OCI-LY1 (cell line): ENCODE measurements at regions not wholly inside any gene's neighbourhood (a gene's known extent, or its start where the extent isn't known, plus 50 kb on each side); places are given as distances from the start of the nearest gene placed in this dataset.
"Not testable (repeated sequence)": the region's sequence is repeated elsewhere in the genome, so short reads cannot be mapped to it uniquely, and the experiment has no call there.

Experiments used
- H2AFZ ChIP-seq: fragments of 200-600 bp; sonication (generic), shearing (Covaris generic); 2 replicates; pipeline ENCODE4 v1.6.0; 2014; ENCODE audit warnings: antibody characterized with exemption, mild to moderate bottlenecking, low read length
- H3F3A ChIP-seq: fragments of 200-600 bp; sonication (generic), shearing (Covaris generic); 2 replicates; pipeline ENCODE4 v1.6.0; 2014; ENCODE audit warnings: mild to moderate bottlenecking, antibody characterized with exemption, low read length, moderate library complexity; ENCODE audit not compliant: insufficient read depth
- H3K27ac ChIP-seq: fragments of 200-600 bp; sonication (generic); 2 replicates; pipeline ENCODE4 v1.5.1; 2014; ENCODE audit warnings: low read length, mixed run types, mild to moderate bottlenecking, low read depth; ENCODE audit not compliant: poor library complexity, severe bottlenecking
- H3K27me3 ChIP-seq: fragments of 200-600 bp; sonication (generic); 2 replicates; pipeline ENCODE4 v1.6.0; 2014; ENCODE audit warnings: antibody characterized with exemption, mild to moderate bottlenecking, low read length, moderate library complexity; ENCODE audit not compliant: insufficient read depth
- H3K36me3 ChIP-seq: fragments of 200-600 bp; sonication (generic); 2 replicates; pipeline ENCODE4 v1.6.1; 2014; ENCODE audit warnings: mild to moderate bottlenecking, antibody characterized with exemption, low read length, moderate library complexity, mixed read lengths; ENCODE audit not compliant: insufficient read depth
- H3K4me1 ChIP-seq: fragments of 200-600 bp; sonication (generic); 2 replicates; pipeline ENCODE4 v1.5.1; 2014; ENCODE audit warnings: mild to moderate bottlenecking, low read length, moderate library complexity; ENCODE audit not compliant: insufficient read depth, severe bottlenecking
- H3K4me2 ChIP-seq: fragments of 200-600 bp; sonication (generic), shearing (Covaris generic); 2 replicates; pipeline ENCODE4 v1.6.1; 2014; ENCODE audit warnings: low read length
- H3K4me3 ChIP-seq: fragments of 200-600 bp; sonication (generic); 2 replicates; pipeline ENCODE4 v1.5.1; 2014; ENCODE audit warnings: low read length, low read depth, mild to moderate bottlenecking, mixed read lengths; ENCODE audit not compliant: poor library complexity, severe bottlenecking
- H3K79me2 ChIP-seq: fragments of 200-600 bp; shearing (Covaris generic); 2 replicates; pipeline ENCODE4 v1.6.1; 2016; ENCODE audit warnings: mixed run types, low read length, mixed read lengths; ENCODE audit not compliant: insufficient read depth
- H3K9ac ChIP-seq: fragments of 200-600 bp; sonication (generic), shearing (Covaris generic); 2 replicates; pipeline ENCODE4 v1.6.1; 2014; ENCODE audit warnings: mild to moderate bottlenecking, low read length, mixed read lengths
- H3K9me2 ChIP-seq: fragments of 200-600 bp; sonication (generic), shearing (Covaris generic); 2 replicates; pipeline ENCODE4 v1.6.1; 2014; ENCODE audit warnings: low read depth, mild to moderate bottlenecking, low read length, mixed read lengths
- H3K9me3 ChIP-seq: fragments of 200-600 bp; shearing (Covaris generic); 2 replicates; pipeline ENCODE4 v1.6.1; 2014; ENCODE audit warnings: low read length, mixed read lengths
- H4K20me1 ChIP-seq: fragments of 200-600 bp; sonication (generic), shearing (Covaris generic); 2 replicates; pipeline ENCODE4 v1.6.0; 2016; ENCODE audit warnings: mild to moderate bottlenecking, low read length; ENCODE audit not compliant: insufficient read depth
- EZH2 ChIP-seq: fragments of 200-600 bp; sonication (generic), shearing (Covaris generic); IDR thresholded peaks from 2 replicates; pipeline ENCODE4 v1.8.0; 2017; ENCODE audit warnings: borderline replicate concordance, mixed run types, mild to moderate bottlenecking, antibody characterized with exemption, low read length, moderate library complexity, mixed read lengths
- TF ChIP-seq, protein P1 (sequence below): fragments of 200-600 bp; sonication (generic), shearing (Covaris generic); IDR thresholded peaks from 2 replicates; pipeline ENCODE4 v1.5.1; 2017; ENCODE audit warnings: mild to moderate bottlenecking, antibody characterized with exemption, low read length, moderate library complexity, mixed read lengths

DNA sequence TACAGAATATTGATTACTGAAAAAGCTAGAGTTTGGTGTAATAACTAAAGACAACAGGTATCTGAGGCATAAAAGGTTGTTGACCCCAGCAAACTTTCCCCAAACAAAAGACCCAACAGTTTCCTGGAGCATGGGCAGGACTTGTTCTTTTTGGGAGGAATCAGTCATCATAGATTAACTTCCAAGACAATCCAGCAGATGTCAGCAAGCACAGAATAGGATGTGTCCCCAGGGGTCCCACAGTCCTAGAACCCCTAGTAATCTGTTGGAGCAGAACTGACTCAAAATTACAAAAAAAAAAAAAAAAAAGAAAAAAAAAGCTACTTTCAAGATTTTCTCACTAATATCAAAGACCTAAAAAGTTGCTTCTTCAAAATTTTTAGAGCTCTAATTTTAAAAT is 564.7 kb upstream of the SLC39A10 start:
- H3K36me3 ChIP-seq: no peaks in the 10 kb centered on the region
- no peaks in the 10 kb centered on the region for H3F3A ChIP-seq
- H3K9me2 ChIP-seq: no peaks in the 10 kb centered on the region
- H3K27ac ChIP-seq: no peak overlapping the region
- no peaks in the 10 kb centered on the region for H3K27me3 ChIP-seq
- H3K4me1 ChIP-seq: no peaks in the 10 kb centered on the region
- H3K79me2 ChIP-seq: no peaks in the 10 kb centered on the region
- TF ChIP-seq, protein P1, sequence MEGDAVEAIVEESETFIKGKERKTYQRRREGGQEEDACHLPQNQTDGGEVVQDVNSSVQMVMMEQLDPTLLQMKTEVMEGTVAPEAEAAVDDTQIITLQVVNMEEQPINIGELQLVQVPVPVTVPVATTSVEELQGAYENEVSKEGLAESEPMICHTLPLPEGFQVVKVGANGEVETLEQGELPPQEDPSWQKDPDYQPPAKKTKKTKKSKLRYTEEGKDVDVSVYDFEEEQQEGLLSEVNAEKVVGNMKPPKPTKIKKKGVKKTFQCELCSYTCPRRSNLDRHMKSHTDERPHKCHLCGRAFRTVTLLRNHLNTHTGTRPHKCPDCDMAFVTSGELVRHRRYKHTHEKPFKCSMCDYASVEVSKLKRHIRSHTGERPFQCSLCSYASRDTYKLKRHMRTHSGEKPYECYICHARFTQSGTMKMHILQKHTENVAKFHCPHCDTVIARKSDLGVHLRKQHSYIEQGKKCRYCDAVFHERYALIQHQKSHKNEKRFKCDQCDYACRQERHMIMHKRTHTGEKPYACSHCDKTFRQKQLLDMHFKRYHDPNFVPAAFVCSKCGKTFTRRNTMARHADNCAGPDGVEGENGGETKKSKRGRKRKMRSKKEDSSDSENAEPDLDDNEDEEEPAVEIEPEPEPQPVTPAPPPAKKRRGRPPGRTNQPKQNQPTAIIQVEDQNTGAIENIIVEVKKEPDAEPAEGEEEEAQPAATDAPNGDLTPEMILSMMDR: no peak
- TF ChIP-seq EZH2: no peak
- no peaks in the 10 kb centered on the region for H4K20me1 ChIP-seq
- no peaks in the 10 kb centered on the region for H3K9me3 ChIP-seq
- no peak overlapping the region for H3K9ac ChIP-seq
- no peak overlapping the region for H3K4me2 ChIP-seq
- H3K4me3 ChIP-seq: no peak overlapping the region
- no peak overlapping the region for H2AFZ ChIP-seq

DNA sequence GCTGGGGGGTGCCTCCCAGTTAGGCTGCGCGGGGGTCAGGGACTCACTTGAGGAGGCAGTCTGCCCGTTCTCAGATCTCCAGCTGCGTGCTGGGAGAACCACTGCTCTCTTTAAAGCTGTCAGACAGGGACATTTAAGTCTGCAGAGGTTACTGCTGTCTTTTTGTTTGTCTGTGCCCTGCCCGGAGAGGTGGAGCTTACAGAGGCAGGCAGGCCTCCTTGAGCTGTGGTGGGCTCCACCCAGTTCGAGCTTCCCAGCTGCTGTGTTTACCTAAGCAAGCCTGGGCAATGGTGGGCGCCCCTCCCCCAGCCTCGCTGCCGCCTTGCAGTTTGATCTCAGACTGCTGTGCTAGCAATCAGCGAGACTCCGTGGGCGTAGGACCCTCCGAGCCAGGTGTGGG is 584.2 kb upstream of the SLC39A10 start:
- not testable (repeated sequence) for H3K4me3 ChIP-seq, H4K20me1 ChIP-seq, H3K4me1 ChIP-seq

DNA sequence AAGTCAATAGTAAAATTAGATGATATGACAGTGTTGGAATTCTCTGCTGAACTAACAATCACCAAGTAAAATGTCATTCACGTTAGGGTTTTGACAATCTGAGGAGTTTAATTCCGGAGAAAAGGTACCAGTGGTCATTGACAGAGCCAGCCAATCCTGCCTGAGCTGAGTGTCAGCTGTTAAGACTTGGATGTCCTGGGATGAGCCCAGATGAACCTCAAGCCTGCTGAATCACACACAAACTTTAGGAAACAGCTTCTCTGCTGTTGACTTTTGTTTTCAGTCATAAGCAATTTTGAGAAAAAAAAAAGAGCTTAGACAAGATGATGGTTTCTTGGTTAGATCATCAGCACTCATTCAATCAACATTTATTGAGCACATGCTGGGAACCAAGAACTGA is 600.0 kb upstream of the SLC39A10 start:
- TF ChIP-seq EZH2: no peak
- TF ChIP-seq, protein P1: no peak
- H3K9me2 ChIP-seq: no peaks in the 10 kb centered on the region
- no peaks in the 10 kb centered on the region for H3K36me3 ChIP-seq
- no peaks in the 10 kb centered on the region for H3K79me2 ChIP-seq
- H3F3A ChIP-seq: no peaks in the 10 kb centered on the region
- H3K9me3 ChIP-seq: no peaks in the 10 kb centered on the region
- no peaks in the 10 kb centered on the region for H3K27me3 ChIP-seq
- no peaks in the 10 kb centered on the region for H3K4me1 ChIP-seq
- H3K4me3 ChIP-seq: no peak overlapping the region
- no peak overlapping the region for H2AFZ ChIP-seq
- no peak overlapping the region for H3K4me2 ChIP-seq
- H3K9ac ChIP-seq: no peak overlapping the region
- no peaks in the 10 kb centered on the region for H4K20me1 ChIP-seq
- no peak overlapping the region for H3K27ac ChIP-seq

More for the DNA sequence above, 584.2 kb upstream of the SLC39A10 start:
- H3K9me3 ChIP-seq, H2AFZ ChIP-seq, H3K27me3 ChIP-seq, H3K9me2 ChIP-seq, H3F3A ChIP-seq, H3K79me2 ChIP-seq, H3K9ac ChIP-seq, H3K27ac ChIP-seq, H3K4me2 ChIP-seq, H3K36me3 ChIP-seq: not testable (repeated sequence)

DNA sequence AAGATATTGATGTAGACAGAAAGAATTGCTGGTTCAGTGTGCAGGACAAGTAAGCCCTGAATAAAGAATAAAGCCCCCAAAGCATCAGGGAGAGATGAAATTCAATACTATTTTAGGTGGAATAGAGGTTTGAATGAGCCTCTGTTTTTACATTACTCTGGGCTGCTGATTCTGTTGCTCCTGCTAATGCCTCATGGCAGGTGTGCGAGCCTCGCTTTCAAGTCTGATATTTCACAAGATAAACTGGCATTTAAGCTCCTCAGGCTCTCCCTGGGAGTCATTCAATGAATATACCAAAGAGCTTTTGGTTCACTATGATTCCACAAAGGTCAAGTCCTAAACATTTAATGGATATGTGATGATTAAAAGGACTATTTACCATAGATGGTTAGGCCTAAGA is 601.0 kb upstream of the SLC39A10 start:
- H3K9me2 ChIP-seq: no peaks in the 10 kb centered on the region
- no peaks in the 10 kb centered on the region for H3K79me2 ChIP-seq
- TF ChIP-seq, protein P1: no peak
- no peak for TF ChIP-seq EZH2

More for the DNA sequence above, 601.0 kb upstream of the SLC39A10 start:
- H3K9ac ChIP-seq: no peak overlapping the region
- H3K27me3 ChIP-seq: no peaks in the 10 kb centered on the region
- H4K20me1 ChIP-seq: no peaks in the 10 kb centered on the region
- no peaks in the 10 kb centered on the region for H3K4me1 ChIP-seq
- H3F3A ChIP-seq: no peaks in the 10 kb centered on the region
- H3K27ac ChIP-seq: no peak overlapping the region
- H3K4me2 ChIP-seq: no peak overlapping the region
- H3K36me3 ChIP-seq: no peaks in the 10 kb centered on the region
- no peak overlapping the region for H3K4me3 ChIP-seq
- no peak overlapping the region for H2AFZ ChIP-seq
- H3K9me3 ChIP-seq: no peaks in the 10 kb centered on the region
